ENCODE measurements at regions not wholly inside any gene's neighbourhood (a gene's known extent, or its start where the extent isn't known, plus 50 kb on each side); places are given as distances from the start of the nearest gene placed in this dataset.

DNA sequence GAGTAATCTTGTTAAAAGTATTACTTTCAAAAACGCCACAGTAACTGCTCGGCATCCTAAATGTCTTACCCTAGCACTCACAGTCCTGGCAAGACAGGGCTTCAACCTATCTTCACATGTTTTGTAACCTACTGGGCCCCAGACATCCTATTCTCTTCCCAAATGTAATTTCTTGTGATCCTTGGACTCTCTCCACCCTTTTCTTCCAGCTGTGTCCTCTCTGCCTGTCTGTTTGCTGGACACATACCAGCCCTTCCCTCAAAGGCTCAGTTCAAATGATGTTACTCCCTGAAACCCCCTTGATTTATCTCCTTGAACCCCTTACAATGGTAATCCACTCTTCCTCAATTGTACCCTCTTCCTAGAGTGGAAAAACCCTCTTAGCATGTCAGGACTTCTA is 60.1 kb upstream of the CNEP1R1 start:
- H3K27ac ChIP-seq: no peak overlapping the region
- no peaks in the 10 kb centered on the region for H3K36me3 ChIP-seq
- H3K27me3 ChIP-seq: peaks cover 0 to 20% of the 10 kb centered on the region in 2 donors
- H3K4me3 ChIP-seq: no peak overlapping the region
- H3K9me3 ChIP-seq: no peaks in the 10 kb centered on the region
- no peak for TF ChIP-seq POLR2A (IDR thresholded peaks at IDR 0.05)
- TF ChIP-seq, protein P1, sequence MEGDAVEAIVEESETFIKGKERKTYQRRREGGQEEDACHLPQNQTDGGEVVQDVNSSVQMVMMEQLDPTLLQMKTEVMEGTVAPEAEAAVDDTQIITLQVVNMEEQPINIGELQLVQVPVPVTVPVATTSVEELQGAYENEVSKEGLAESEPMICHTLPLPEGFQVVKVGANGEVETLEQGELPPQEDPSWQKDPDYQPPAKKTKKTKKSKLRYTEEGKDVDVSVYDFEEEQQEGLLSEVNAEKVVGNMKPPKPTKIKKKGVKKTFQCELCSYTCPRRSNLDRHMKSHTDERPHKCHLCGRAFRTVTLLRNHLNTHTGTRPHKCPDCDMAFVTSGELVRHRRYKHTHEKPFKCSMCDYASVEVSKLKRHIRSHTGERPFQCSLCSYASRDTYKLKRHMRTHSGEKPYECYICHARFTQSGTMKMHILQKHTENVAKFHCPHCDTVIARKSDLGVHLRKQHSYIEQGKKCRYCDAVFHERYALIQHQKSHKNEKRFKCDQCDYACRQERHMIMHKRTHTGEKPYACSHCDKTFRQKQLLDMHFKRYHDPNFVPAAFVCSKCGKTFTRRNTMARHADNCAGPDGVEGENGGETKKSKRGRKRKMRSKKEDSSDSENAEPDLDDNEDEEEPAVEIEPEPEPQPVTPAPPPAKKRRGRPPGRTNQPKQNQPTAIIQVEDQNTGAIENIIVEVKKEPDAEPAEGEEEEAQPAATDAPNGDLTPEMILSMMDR (IDR thresholded peaks at IDR 0.05): no peak
- no peak for TF ChIP-seq EP300 (IDR thresholded peaks at IDR 0.05)
- DNase-seq (ENCODE audit: low spot score in 2 of 2): no peak
- peaks cover 0 to 13% (median 0%) of the 10 kb centered on the region in 4 donors for H3K4me1 ChIP-seq
- 79 to 91% methylated on average over 2 of the region's 2 CpGs for WGBS, 2 donors

- 88 to 89% methylated on average over 6 of the region's 6 CpGs for WGBS, 2 donors
- Histone ChIP-seq H3K4me1 (peaks cover 0 to 4% (median 0%) of the 10 kb centered on the region in 4 donors), H3K36me3 (no peaks in the 10 kb centered on the region), H3K9me3 (no peaks in the 10 kb centered on the region), H3K27me3 (peaks cover 0 to 25% of the 10 kb centered on the region in 2 donors), H3K27ac (no peak overlapping the region), H3K4me3 (no peak overlapping the region)
- TF ChIP-seq POLR2A (IDR thresholded peaks at IDR 0.05): no peak
- DNase-seq (ENCODE audit: low spot score in 2 of 2): no peak
Observed at GRCh38 chr16:49967012-49967559, 57.9 kb upstream of the CNEP1R1 start.

DNA sequence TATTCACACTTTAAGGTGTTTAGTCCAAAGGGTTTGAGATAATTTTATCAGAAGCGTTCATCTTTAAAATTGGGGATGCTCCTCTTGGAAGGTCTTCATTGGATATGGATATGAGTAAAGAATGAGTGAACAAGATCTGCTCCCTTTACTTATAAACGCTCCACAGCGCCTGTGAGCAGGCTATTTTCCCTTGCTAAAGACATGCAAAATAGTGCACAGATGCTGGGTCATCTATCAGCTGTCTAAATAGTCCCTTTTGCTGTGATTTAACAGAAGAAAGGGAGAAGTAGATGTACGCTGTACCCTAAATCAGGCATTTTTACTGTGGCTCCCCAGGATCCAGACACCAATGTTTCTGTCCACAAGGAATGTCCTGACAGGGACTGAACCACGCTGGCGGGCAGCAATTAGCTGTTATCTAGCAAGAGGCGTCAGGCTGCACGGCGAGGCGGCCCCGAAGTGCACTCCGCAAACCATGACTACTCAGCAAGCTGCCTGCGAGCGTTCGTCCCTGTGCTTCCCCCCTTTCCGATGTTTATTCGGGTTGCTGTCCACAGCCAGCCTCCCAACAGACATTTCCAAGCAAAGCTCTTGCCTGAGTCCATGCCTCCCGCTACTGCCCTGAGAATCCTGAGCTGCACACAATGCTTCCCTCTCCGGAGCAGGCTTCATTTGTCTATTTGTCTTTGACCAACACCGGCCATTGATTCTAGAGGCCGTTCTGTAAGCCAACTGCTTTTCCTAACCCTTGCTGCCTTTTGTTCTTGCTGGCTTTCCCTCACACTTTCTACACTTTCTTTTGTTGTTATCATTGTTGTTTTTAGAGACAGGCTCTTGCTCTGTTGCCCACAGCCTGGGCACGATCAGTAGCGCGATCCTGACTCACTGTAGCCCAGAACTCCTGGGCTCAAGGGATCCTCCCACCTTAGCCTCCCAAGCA is 55.7 kb upstream of the CNEP1R1 start:
- no peak for TF ChIP-seq POLR2A (IDR thresholded peaks at IDR 0.05)
- TF ChIP-seq EP300 (IDR thresholded peaks at IDR 0.05): no peak
- TF ChIP-seq, protein P1 (IDR thresholded peaks at IDR 0.05): no peak
- 28 to 42% methylated on average over 24 of the region's 24 CpGs for WGBS, 2 donors
- no peak overlapping the region for H3K27ac ChIP-seq
- H3K36me3 ChIP-seq: no peaks in the 10 kb centered on the region
- no peak overlapping the region for H3K4me3 ChIP-seq
- DNase-seq (ENCODE audit: low spot score in 2 of 2): no peak
- peaks cover 0 to 4% (median 0%) of the 10 kb centered on the region in 4 donors for H3K4me1 ChIP-seq
- H3K27me3 ChIP-seq: peaks cover 0 to 25% of the 10 kb centered on the region in 2 donors
- no peaks in the 10 kb centered on the region for H3K9me3 ChIP-seq

DNA sequence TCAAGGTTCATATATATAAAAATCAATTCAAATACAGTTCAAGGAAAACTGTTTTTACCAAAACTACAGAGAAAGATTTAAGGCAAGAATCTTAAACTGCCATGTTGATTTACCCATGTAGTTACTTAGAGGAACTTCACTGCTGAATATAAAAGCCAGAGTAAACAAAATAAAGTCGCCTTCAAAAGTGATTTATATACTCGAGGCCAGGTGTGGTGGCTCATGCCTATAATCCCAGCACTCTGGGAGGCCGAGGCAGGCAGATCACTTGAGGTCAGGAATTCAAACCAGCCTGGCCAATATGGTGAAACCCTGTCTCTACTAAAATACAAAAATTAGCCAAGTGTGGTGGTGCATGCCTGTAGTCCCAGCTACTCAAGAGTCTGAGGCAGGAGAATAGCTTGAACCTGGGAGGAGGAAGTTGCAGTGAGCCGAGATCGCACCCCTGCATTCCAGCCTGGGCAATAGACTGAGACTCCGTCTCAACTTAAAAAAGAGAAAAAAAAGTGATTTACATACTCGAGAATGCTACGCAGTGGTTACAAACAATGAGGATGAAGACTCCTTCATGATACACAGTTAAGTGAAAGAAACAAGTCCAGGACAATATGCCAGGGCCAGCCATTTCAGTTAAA is 54.1 kb upstream of the CNEP1R1 start:
- DNase-seq (ENCODE audit: low spot score in 2 of 2): no peak
- TF ChIP-seq EP300 (IDR thresholded peaks at IDR 0.05) (no peak), POLR2A (IDR thresholded peaks at IDR 0.05) (no peak)
- TF ChIP-seq, protein P1 (IDR thresholded peaks at IDR 0.05): no peak
- no peaks in the 10 kb centered on the region for H3K9me3 ChIP-seq
- peaks cover 0 to 4% (median 0%) of the 10 kb centered on the region in 4 donors for H3K4me1 ChIP-seq
- no peak overlapping the region for H3K27ac ChIP-seq
- peaks cover 0 to 25% of the 10 kb centered on the region in 2 donors for H3K27me3 ChIP-seq
- H3K36me3 ChIP-seq: no peaks in the 10 kb centered on the region
- H3K4me3 ChIP-seq: no peak overlapping the region
- WGBS, 2 donors: 80 to 83% methylated on average over 8 of the region's 8 CpGs

GRCh38 chr16:49972280-49972679 is 52.7 kb upstream of the CNEP1R1 start:
- no peaks in the 10 kb centered on the region for H3K36me3 ChIP-seq
- no peak for DNase-seq (ENCODE audit: low spot score in 2 of 2)
- TF ChIP-seq POLR2A (IDR thresholded peaks at IDR 0.05) (no peak), EP300 (IDR thresholded peaks at IDR 0.05) (no peak)
- TF ChIP-seq, protein P1 (IDR thresholded peaks at IDR 0.05): no peak
- no peak overlapping the region for H3K27ac ChIP-seq
- no peak overlapping the region for H3K4me3 ChIP-seq
- H3K9me3 ChIP-seq: no peaks in the 10 kb centered on the region
- peaks cover 0 to 4% (median 0%) of the 10 kb centered on the region in 4 donors for H3K4me1 ChIP-seq
- 68 to 72% methylated on average over 5 of the region's 5 CpGs for WGBS, 2 donors
- H3K27me3 ChIP-seq: peaks cover 0 to 25% of the 10 kb centered on the region in 2 donors
